Body of pancreas (tissue), 4 donors: ENCODE measurements at regions not wholly inside any gene's neighbourhood (a gene's known extent, or its start where the extent isn't known, plus 50 kb on each side); places are given as distances from the start of the nearest gene placed in this dataset.

Experiments used
- ATAC-seq: fragments of 150-250 bp; one replicate; pipeline ENCODE4 v1.9.1; 2016
- DNase-seq, 4 donors: peaks; one replicate each; pipeline ENCODE4 v3.0.0-alpha.2; 2019
- H3K27ac ChIP-seq, 4 donors: fragments of 200-600 bp; sonication (generic); 1 replicate in 3 of 4; 2 replicates in 1 of 4; pipeline versions ENCODE4 v1.5.1 to v1.6.1; 2016 to 2019; ENCODE audit warnings: mild to moderate bottlenecking in 1 of 4, mixed read lengths in 1 of 4, moderate library complexity in 1 of 4
- H3K27me3 ChIP-seq, 2 donors: fragments of 200-600 bp; sonication (generic); one replicate each; pipeline ENCODE4 v1.6.0; 2016; ENCODE audit warnings: mild to moderate bottlenecking in 1 of 2
- H3K36me3 ChIP-seq, 2 donors: fragments of 200-600 bp; sonication (generic); replicated peaks in 1 of 2; 2 replicates each; pipeline ENCODE4 v1.5.1; 2016; ENCODE audit warnings: low read depth in 2 of 2; ENCODE audit not compliant: insufficient read depth in 1 of 2
- H3K4me1 ChIP-seq: fragments of 200-600 bp; sonication (generic); one replicate; pipeline ENCODE4 v1.6.0; 2016
- H3K4me3 ChIP-seq, 2 donors: fragments of 200-600 bp; sonication (generic); 1 replicate in 1 of 2; 2 replicates in 1 of 2; pipeline ENCODE4 v1.5.1; 2016 to 2019
- H3K9me3 ChIP-seq, 3 donors: fragments of 200-600 bp; sonication (generic); 1 replicate in 2 of 3; 2 replicates in 1 of 3; pipeline ENCODE4 v1.5.1; 2016
- CTCF ChIP-seq, 7 experiments: fragments of 450-650 bp in 4 of 7; fragments of 200-600 bp in 3 of 7; sonication (generic) in 3 of 7; IDR thresholded peaks; one replicate each; pipeline ENCODE4 v1.5.1; 2016 to 2019; ENCODE audit warnings: antibody characterized with exemption in 7 of 7
- POLR2A ChIP-seq, 3 donors: fragments of 450-650 bp; IDR thresholded peaks; one replicate each; pipeline ENCODE4 v1.6.1; 2016; ENCODE audit warnings: antibody characterized with exemption in 3 of 3, mild to moderate bottlenecking in 2 of 3
- WGBS, 2 donors: methylation state at CpG; one replicate each; pipeline ENCODE4 v1.1.5; 2017; 5-methylcytosine and 5-hydroxymethylcytosine counted together
- intact Hi-C: fragments of 100-400 bp; cut with DNase I; formaldehyde crosslinking; loops from one replicate; pipeline ENCODE4 v1.15.1; 2023

GRCh38 chr14:55762595-55763232 is 182.7 kb downstream of the KTN1 start:
- ATAC-seq, result no peak
- Histone ChIP-seq H3K9me3 (no peaks in the 10 kb centered on the region), H3K27me3 (no peaks in the 10 kb centered on the region), H3K27ac (no peak overlapping the region), H3K36me3 (no peaks in the 10 kb centered on the region), H3K4me3 (no peak overlapping the region), H3K4me1 (peaks cover 5% of the 10 kb centered on the region)
- intact Hi-C loops, result no loop called here
- DNase-seq, result no peak
- TF ChIP-seq POLR2A (IDR thresholded peaks at IDR 0.05) (no peak), CTCF (IDR thresholded peaks at IDR 0.05) (no peak)
- 49 to 58% methylated on average over 5 of the region's 5 CpGs for WGBS, 2 donors

- TF ChIP-seq CTCF (IDR thresholded peaks at IDR 0.05) (no peak), POLR2A (IDR thresholded peaks at IDR 0.05) (no peak)
- H3K9me3 ChIP-seq, result no peaks in the 10 kb centered on the region
- no peaks in the 10 kb centered on the region for H3K27me3 ChIP-seq
- H3K4me3 ChIP-seq, result no peak overlapping the region
- WGBS, 2 donors, result 41 to 47% methylated on average over 1 of the region's 1 CpG
- DNase-seq (no peak), ATAC-seq (no peak)
- intact Hi-C loops, result no loop called here
- no peak overlapping the region for H3K27ac ChIP-seq
- H3K4me1 ChIP-seq, result no peaks in the 10 kb centered on the region
- H3K36me3 ChIP-seq, result no peaks in the 10 kb centered on the region
Measured at GRCh38 chr14:55764784-55765183, 184.8 kb downstream of the KTN1 start.

GRCh38 chr14:55766071-55766470 is 186.1 kb downstream of the KTN1 start:
- Histone ChIP-seq H3K9me3 (no peaks in the 10 kb centered on the region), H3K4me3 (no peak overlapping the region), H3K36me3 (no peaks in the 10 kb centered on the region), H3K27ac (no peak overlapping the region), H3K27me3 (no peaks in the 10 kb centered on the region), H3K4me1 (no peaks in the 10 kb centered on the region)
- no peak for DNase-seq
- WGBS, 2 donors, result 88 to 94% methylated on average over 14 to 22 of the region's 22 CpGs
- no peak for ATAC-seq
- TF ChIP-seq POLR2A (IDR thresholded peaks at IDR 0.05) (no peak), CTCF (IDR thresholded peaks at IDR 0.05) (no peak)
- intact Hi-C loops, result no loop called here

- WGBS, 2 donors, result 85 to 87% methylated on average over 2 of the region's 2 CpGs
- Histone ChIP-seq H3K27me3 (no peaks in the 10 kb centered on the region), H3K4me3 (no peak overlapping the region), H3K36me3 (no peaks in the 10 kb centered on the region), H3K4me1 (no peaks in the 10 kb centered on the region), H3K9me3 (no peaks in the 10 kb centered on the region), H3K27ac (no peak overlapping the region)
- TF ChIP-seq CTCF (IDR thresholded peaks at IDR 0.05) (no peak), POLR2A (IDR thresholded peaks at IDR 0.05) (no peak)
- DNase-seq (no peak), ATAC-seq (no peak)
- intact Hi-C loops, result no loop called here
Measured at GRCh38 chr14:55767286-55767685, 187.3 kb downstream of the KTN1 start.

- Histone ChIP-seq H3K9me3 (no peaks in the 10 kb centered on the region), H3K4me3 (no peak overlapping the region), H3K27ac (no peak overlapping the region), H3K4me1 (no peaks in the 10 kb centered on the region), H3K36me3 (no peaks in the 10 kb centered on the region), H3K27me3 (no peaks in the 10 kb centered on the region)
- no peak for ATAC-seq
- no peak for DNase-seq
- 89% methylated on average over 3 of the region's 3 CpGs for WGBS, 2 donors
- TF ChIP-seq POLR2A (IDR thresholded peaks at IDR 0.05), result no peak
- no peak for TF ChIP-seq CTCF (IDR thresholded peaks at IDR 0.05)
- intact Hi-C loops, result no loop called here
Measured at GRCh38 chr14:55769877-55770276, 189.9 kb downstream of the KTN1 start.
